ENCODE measurements at regions not wholly inside any gene's neighbourhood (a gene's known extent, or its start where the extent isn't known, plus 50 kb on each side); places are given as distances from the start of the nearest gene placed in this dataset.

- ATAC-seq (no peak), DNase-seq (no peak)
- no peaks in the 10 kb centered on the region for H3K27me3 ChIP-seq
- H3K4me3 ChIP-seq: no peak overlapping the region
- 73% methylated on average over 5 of the region's 5 CpGs for WGBS (ENCODE audit: insufficient coverage, low coverage, low lambda C conversion rate, missing lambda C conversion rate)
- no peaks in the 10 kb centered on the region for H3K4me1 ChIP-seq
- H3K36me3 ChIP-seq: no peaks in the 10 kb centered on the region
- H3K27ac ChIP-seq: no peak overlapping the region
- intact Hi-C loops (cut with DNase I): no loop called here
- TF ChIP-seq POLR2A (IDR thresholded peaks at IDR 0.05): no peak
- H3K9me3 ChIP-seq: no peaks in the 10 kb centered on the region
Measured at GRCh38 chr6:132096996-132097395, 145.8 kb upstream of the CCN2 start.

GRCh38 chr6:132096245-132096644 lies 145.1 kb upstream of the CCN2 start:
- no peak for DNase-seq

GRCh38 chr6:132089173-132089572 lies 138.0 kb upstream of the CCN2 start:
- ATAC-seq: no peak
- TF ChIP-seq POLR2A (IDR thresholded peaks at IDR 0.05) (no peak), CTCF (IDR thresholded peaks at IDR 0.05) (no peak)

More at GRCh38 chr6:132096245-132096644, 145.1 kb upstream of the CCN2 start:
- WGBS (ENCODE audit: insufficient coverage, low coverage, low lambda C conversion rate, missing lambda C conversion rate): 57% methylated on average over 1 of the region's 3 CpGs
- no peak for TF ChIP-seq CTCF (IDR thresholded peaks at IDR 0.05)
- TF ChIP-seq POLR2A (IDR thresholded peaks at IDR 0.05): no peak
- intact Hi-C loops (cut with DNase I): no loop called here
- Histone ChIP-seq H3K4me1 (no peaks in the 10 kb centered on the region), H3K27ac (no peak overlapping the region), H3K36me3 (no peaks in the 10 kb centered on the region), H3K4me3 (no peak overlapping the region), H3K27me3 (no peaks in the 10 kb centered on the region), H3K9me3 (no peaks in the 10 kb centered on the region)
- ATAC-seq: no peak

GRCh38 chr6:132088150-132088549 lies 137.0 kb upstream of the CCN2 start:
- TF ChIP-seq CTCF (IDR thresholded peaks at IDR 0.05): no peak
- no peak for TF ChIP-seq POLR2A (IDR thresholded peaks at IDR 0.05)
- Histone ChIP-seq H3K4me1 (no peaks in the 10 kb centered on the region), H3K27ac (no peak overlapping the region), H3K9me3 (no peaks in the 10 kb centered on the region), H3K27me3 (no peaks in the 10 kb centered on the region), H3K36me3 (no peaks in the 10 kb centered on the region), H3K4me3 (no peak overlapping the region)
- intact Hi-C loops (cut with DNase I): no loop called here
- 83% methylated on average over 2 of the region's 2 CpGs for WGBS (ENCODE audit: insufficient coverage, low coverage, low lambda C conversion rate, missing lambda C conversion rate)
- DNase-seq (no peak), ATAC-seq (no peak)

More at GRCh38 chr6:132089173-132089572, 138.0 kb upstream of the CCN2 start:
- Histone ChIP-seq H3K4me1 (no peaks in the 10 kb centered on the region), H3K27ac (no peak overlapping the region), H3K36me3 (no peaks in the 10 kb centered on the region), H3K4me3 (no peak overlapping the region), H3K27me3 (no peaks in the 10 kb centered on the region), H3K9me3 (no peaks in the 10 kb centered on the region)
- WGBS (ENCODE audit: insufficient coverage, low coverage, low lambda C conversion rate, missing lambda C conversion rate): 100% methylated on average over 2 of the region's 2 CpGs
- no peak for DNase-seq
- intact Hi-C loops (cut with DNase I): no loop called here

- intact Hi-C loops (cut with DNase I): no loop called here
- no peaks in the 10 kb centered on the region for H3K9me3 ChIP-seq
- H3K36me3 ChIP-seq: no peaks in the 10 kb centered on the region
- WGBS (ENCODE audit: insufficient coverage, low coverage, low lambda C conversion rate, missing lambda C conversion rate): 79% methylated on average over 2 of the region's 2 CpGs
- no peaks in the 10 kb centered on the region for H3K4me1 ChIP-seq
- ATAC-seq: no peak
- H3K4me3 ChIP-seq: no peak overlapping the region
- DNase-seq: no peak
- no peaks in the 10 kb centered on the region for H3K27me3 ChIP-seq
- no peak overlapping the region for H3K27ac ChIP-seq
- no peak for TF ChIP-seq CTCF (IDR thresholded peaks at IDR 0.05)
Measured at GRCh38 chr6:132087391-132087790, 136.2 kb upstream of the CCN2 start.
